DOHH2 (cell line): ENCODE measurements at regions not wholly inside any gene's neighbourhood (a gene's known extent, or its start where the extent isn't known, plus 50 kb on each side); places are given as distances from the start of the nearest gene placed in this dataset.

Experiments
- CTCF ChIP-seq: fragments of 200-600 bp; sonication (generic); IDR thresholded peaks from one replicate; pipeline ENCODE4 v1.5.1; 2014; ENCODE audit warnings: antibody characterized with exemption, mild to moderate bottlenecking, low read depth, low read length; ENCODE audit not compliant: poor library complexity, severe bottlenecking
- EZH2phosphoT487 ChIP-seq: fragments of 200-600 bp; sonication (generic); IDR thresholded peaks from 2 replicates; pipeline ENCODE4 v1.6.1; 2017; ENCODE audit warnings: borderline replicate concordance, mild to moderate bottlenecking, antibody characterized with exemption, low read length, moderate library complexity, mixed read lengths

GRCh38 chr6:137758661-137759060, 108.4 kb upstream of the TNFAIP3 start:
- TF ChIP-seq CTCF (no peak), EZH2phosphoT487 (no peak)
